Erythroblast (primary cell): ENCODE measurements at regions not wholly inside any gene's neighbourhood (a gene's known extent, or its start where the extent isn't known, plus 50 kb on each side); places are given as distances from the start of the nearest gene placed in this dataset.

Experiments
- GATA1 ChIP-seq: IDR thresholded peaks from 2 replicates; pipeline ENCODE4 v1.6.1; 2011; ENCODE audit warnings: low read depth, mild to moderate bottlenecking, control low read depth, low read length, moderate library complexity
- POLR2A ChIP-seq: IDR thresholded peaks from 2 replicates; pipeline ENCODE4 v1.6.1; 2011; ENCODE audit warnings: mild to moderate bottlenecking, low read length

DNA sequence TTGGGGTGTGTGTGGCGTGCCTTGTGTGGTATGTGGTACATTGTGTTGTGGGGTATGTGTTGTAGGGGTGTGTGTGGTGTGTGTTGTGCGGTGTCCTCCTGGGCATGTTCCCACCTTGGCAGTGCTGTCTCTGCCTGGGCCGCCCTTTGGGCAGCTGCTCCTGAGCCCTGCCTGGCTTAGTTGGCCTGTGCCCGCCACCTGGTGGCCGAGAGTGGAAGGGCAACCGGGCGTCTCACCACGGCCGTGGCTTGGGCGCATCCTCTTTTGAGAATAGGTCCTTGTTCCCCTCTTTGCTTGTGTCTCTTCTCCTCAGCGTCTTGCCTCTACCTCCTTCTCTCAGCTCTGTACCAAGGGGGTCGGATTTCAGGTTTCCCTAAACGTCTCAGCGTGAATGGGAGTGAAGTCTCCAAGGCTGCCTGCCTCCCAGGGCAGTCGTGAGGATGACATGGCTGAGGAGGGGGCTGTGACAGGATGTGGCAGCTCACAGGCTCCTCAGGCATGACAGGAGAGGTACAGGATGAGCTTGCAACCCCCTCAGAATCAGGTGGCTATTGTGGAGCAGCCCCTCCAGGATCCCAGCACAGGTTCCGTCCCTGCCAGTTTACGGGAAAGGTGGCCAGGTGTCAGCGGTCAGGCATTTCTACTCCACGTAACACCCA lies 98.4 kb upstream of the PODXL start:
- TF ChIP-seq POLR2A = no peak
- no peak for TF ChIP-seq GATA1
